GM19468 (cell line): ENCODE measurements at regions not wholly inside any gene's neighbourhood (a gene's known extent, or its start where the extent isn't known, plus 50 kb on each side); places are given as distances from the start of the nearest gene placed in this dataset.
"Not testable (repeated sequence)": the region's sequence is repeated elsewhere in the genome, so short reads cannot be mapped to it uniquely, and the experiment has no call there.

Experiments used
- ATAC-seq: cut with Tn5 transposase; IDR thresholded peaks from one replicate; pipeline ENCODE4 v1.9.1; 2021; ENCODE audit warnings: mild to moderate bottlenecking, moderate library complexity, moderate number of reproducible peaks; ENCODE audit not compliant: unreplicated experiment; ENCODE audit errors: extremely low read depth

- no peak for ATAC-seq
Measured at GRCh38 chr6:84309336-84309735, 81.9 kb upstream of the CEP162 start.

GRCh38 chr6:84304881-84305280 lies 77.4 kb upstream of the CEP162 start:
- ATAC-seq: no peak

DNA sequence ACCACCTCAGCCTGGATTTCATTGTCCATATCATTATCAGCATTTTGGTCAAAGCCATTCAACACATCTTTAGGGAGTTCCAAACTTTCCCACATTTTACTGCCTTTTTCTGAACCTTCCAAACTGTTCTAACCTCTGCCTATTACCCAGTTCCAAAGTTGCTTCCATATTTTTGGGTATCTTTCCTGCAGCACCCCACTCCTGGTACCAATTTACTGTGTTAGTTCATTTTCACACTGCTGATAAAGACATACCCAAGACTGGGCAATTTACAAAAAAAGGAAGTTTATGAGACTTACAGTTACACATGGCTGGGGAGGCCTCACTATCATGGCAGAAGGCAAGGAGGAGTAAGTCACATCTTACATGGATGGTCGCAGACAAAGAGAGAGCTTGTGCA lies 63.6 kb upstream of the CEP162 start:
- ATAC-seq: not testable (repeated sequence)

DNA sequence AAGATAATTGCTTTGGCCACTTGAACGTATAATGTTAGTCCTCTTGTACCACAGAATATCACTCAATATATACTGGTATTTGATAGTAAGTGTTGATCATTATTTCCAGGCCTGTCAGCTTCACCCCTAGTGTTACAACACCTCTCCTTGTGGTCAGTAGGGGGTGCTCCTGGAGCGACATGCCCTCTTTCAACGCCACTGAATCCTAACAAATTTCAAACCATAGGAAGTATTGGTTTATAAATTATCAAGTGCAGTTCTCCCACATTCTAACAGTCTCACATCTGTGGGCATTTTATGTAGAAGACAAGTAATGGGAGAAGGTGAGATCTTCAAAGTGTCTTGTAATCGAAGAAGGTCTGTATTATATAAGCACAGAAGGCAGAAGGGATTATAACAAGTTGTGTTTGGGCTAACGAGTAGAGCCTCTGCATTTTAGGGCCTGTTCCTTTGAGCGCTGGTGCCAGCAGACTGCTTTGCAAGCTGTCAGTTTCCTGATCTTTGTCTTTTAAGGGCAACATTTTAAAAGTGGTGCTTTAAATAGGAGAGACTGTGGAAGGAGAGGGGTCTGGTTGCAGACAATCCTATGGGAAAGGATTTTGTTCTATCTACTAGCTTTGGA lies 57.1 kb upstream of the CEP162 start:
- ATAC-seq: no peak

DNA sequence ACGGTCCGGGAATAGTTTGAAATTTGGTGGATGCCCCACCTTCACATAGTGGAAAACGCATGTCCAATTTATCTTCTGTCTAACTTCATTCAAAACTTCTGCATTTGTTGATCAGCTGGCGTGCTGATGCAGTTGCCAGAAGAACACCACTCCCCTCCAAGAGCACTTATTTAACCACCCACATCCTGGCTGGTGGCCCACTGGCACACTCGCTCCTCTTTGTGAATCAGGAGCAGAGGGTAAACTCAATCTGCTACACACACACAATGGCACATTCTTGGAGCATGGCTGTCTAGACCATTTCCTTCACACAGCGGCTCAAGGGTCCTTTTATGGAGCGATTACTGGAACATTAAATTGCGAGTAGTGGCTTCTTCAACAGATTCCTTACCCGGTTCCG lies 55.1 kb upstream of the CEP162 start:
- ATAC-seq: no peak

- ATAC-seq: no peak
Measured at GRCh38 chr6:84280639-84281038, 53.2 kb upstream of the CEP162 start.

- no peak for ATAC-seq
Measured at GRCh38 chr6:84280030-84280429, 52.6 kb upstream of the CEP162 start.

DNA sequence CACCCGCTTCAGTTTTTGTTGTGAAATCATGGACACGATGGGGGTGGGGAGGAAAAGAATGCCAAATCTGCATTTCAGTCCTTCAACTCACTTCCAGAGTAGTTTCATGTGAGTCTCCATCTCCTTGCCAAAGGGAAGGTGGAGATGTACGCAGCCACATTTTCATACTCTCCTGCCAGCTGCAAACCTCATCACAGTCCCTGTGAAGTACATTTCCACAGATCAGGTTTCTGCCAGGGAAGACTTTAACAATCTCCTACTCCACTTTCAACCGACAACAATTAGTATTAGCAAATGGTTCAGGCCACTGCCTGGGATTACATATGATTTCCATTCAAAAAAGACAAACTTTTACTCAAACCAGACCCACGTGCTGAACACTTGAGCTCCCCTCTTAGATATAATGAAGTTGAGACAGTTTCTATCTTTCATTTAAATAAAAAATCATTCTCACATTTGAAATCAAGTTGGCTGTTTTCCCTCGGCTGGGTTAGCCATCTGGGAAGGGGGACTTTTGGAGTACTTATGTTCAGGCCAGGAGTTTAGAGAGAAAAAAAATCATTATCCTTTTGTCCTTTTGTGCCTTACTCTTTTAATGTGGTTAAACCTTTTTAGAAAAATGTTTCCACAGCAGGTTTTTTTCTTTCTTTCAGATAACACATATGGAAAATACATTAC lies 51.0 kb upstream of the CEP162 start:
- no peak for ATAC-seq
